H9 (cell line): ENCODE measurements at regions not wholly inside any gene's neighbourhood (a gene's known extent, or its start where the extent isn't known, plus 50 kb on each side); places are given as distances from the start of the nearest gene placed in this dataset.

Source experiments
- DNase-seq: peaks from one replicate; pipeline ENCODE4 v3.0.0-alpha.2; 2017
- H2AFZ ChIP-seq: one replicate; pipeline ENCODE4 v1.6.1; 2013; ENCODE audit warnings: mild to moderate bottlenecking, low read length, control low read depth, moderate library complexity
- H2AK5ac ChIP-seq: 2 replicates; pipeline ENCODE4 v1.6.1; 2013; ENCODE audit warnings: low read length, control low read depth, mixed read lengths; ENCODE audit not compliant: insufficient read length
- H2BK120ac ChIP-seq: one replicate; pipeline ENCODE4 v1.6.1; 2013; ENCODE audit warnings: low read depth, mild to moderate bottlenecking, low read length, control low read depth, inconsistent platforms; ENCODE audit not compliant: poor library complexity, severe bottlenecking
- H2BK12ac ChIP-seq: 2 replicates; pipeline ENCODE4 v1.6.1; 2013; ENCODE audit warnings: low read length, control low read depth, mixed read lengths, low read depth; ENCODE audit not compliant: insufficient read length
- H2BK15ac ChIP-seq: 2 replicates; pipeline ENCODE4 v1.6.1; 2013; ENCODE audit warnings: low read depth, low read length, control low read depth
- H2BK20ac ChIP-seq: one replicate; pipeline ENCODE4 v1.6.1; 2013; ENCODE audit warnings: low read depth, mild to moderate bottlenecking, low read length, control low read depth, inconsistent platforms; ENCODE audit not compliant: poor library complexity, severe bottlenecking
- H2BK5ac ChIP-seq: 2 replicates; pipeline ENCODE4 v1.6.1; 2013; ENCODE audit warnings: low read length, control low read depth, mixed read lengths; ENCODE audit not compliant: insufficient read length
- H3K14ac ChIP-seq: 2 replicates; pipeline ENCODE4 v1.6.1; 2013; ENCODE audit warnings: low read length, control low read depth; ENCODE audit not compliant: insufficient read depth
- H3K18ac ChIP-seq: 2 replicates; pipeline ENCODE4 v1.6.1; 2013; ENCODE audit warnings: low read depth, mild to moderate bottlenecking, mixed read lengths, low read length, control low read depth; ENCODE audit not compliant: insufficient read length
- H3K23ac ChIP-seq: 2 replicates; pipeline ENCODE4 v1.6.1; 2013; ENCODE audit warnings: low read length, control low read depth, mixed read lengths, low read depth; ENCODE audit not compliant: insufficient read length
- H3K23me2 ChIP-seq: 2 replicates; pipeline ENCODE4 v1.6.1; 2013; ENCODE audit warnings: low read depth, mild to moderate bottlenecking, mixed read lengths, low read length, control low read depth; ENCODE audit not compliant: insufficient read length, poor library complexity, severe bottlenecking
- H3K27ac ChIP-seq: 2 replicates; pipeline ENCODE4 v1.5.1; 2013; ENCODE audit warnings: low read length, control low read depth, mixed read lengths, low read depth; ENCODE audit not compliant: insufficient read length
- H3K27me3 ChIP-seq: 2 replicates; pipeline ENCODE4 v1.6.1; 2013; ENCODE audit warnings: low read length, control low read depth, inconsistent platforms; ENCODE audit not compliant: insufficient read depth
- H3K4ac ChIP-seq: 2 replicates; pipeline ENCODE4 v1.6.1; 2013; ENCODE audit warnings: low read depth, mild to moderate bottlenecking, control low read depth, inconsistent platforms, low read length, moderate library complexity
- H3K4me1 ChIP-seq: 2 replicates; pipeline ENCODE4 v1.6.1; 2013; ENCODE audit warnings: low read length, control low read depth, inconsistent platforms; ENCODE audit not compliant: insufficient read depth
- H3K4me2 ChIP-seq: 2 replicates; pipeline ENCODE4 v1.6.1; 2013; ENCODE audit warnings: low read length, control low read depth, mixed read lengths; ENCODE audit not compliant: insufficient read length, insufficient read depth
- H3K56ac ChIP-seq: 2 replicates; pipeline ENCODE4 v1.6.1; 2013; ENCODE audit warnings: low read depth, mild to moderate bottlenecking, mixed read lengths, low read length, control low read depth; ENCODE audit not compliant: insufficient read length
- H3K79me1 ChIP-seq: 2 replicates; pipeline ENCODE4 v1.6.1; 2013; ENCODE audit warnings: low read depth, mild to moderate bottlenecking, moderate library complexity, low read length, control low read depth, inconsistent platforms; ENCODE audit not compliant: insufficient read depth, poor library complexity, severe bottlenecking
- H3K79me2 ChIP-seq: 2 replicates; pipeline ENCODE4 v1.6.1; 2013; ENCODE audit warnings: low read length, control low read depth, inconsistent platforms; ENCODE audit not compliant: insufficient read depth
- H3K9ac ChIP-seq: 2 replicates; pipeline ENCODE4 v1.6.1; 2013; ENCODE audit warnings: low read length, control low read depth, mixed read lengths; ENCODE audit not compliant: insufficient read length; ENCODE audit errors: extremely low read depth
- H3K9me3 ChIP-seq: one replicate; pipeline ENCODE4 v1.6.1; 2013; ENCODE audit warnings: low read depth, low read length, inconsistent platforms; ENCODE audit not compliant: control insufficient read depth
- H3T11ph ChIP-seq: one replicate; pipeline ENCODE4 v1.6.1; 2013; ENCODE audit warnings: mild to moderate bottlenecking, low read length, control low read depth, inconsistent platforms
- H4K20me1 ChIP-seq: one replicate; pipeline ENCODE4 v1.6.1; 2013; ENCODE audit not compliant: control insufficient read depth, insufficient read length, insufficient read depth
- H4K5ac ChIP-seq: 2 replicates; pipeline ENCODE4 v1.6.1; 2013; ENCODE audit warnings: low read depth, mild to moderate bottlenecking, mixed read lengths, low read length, control low read depth; ENCODE audit not compliant: insufficient read length
- H4K8ac ChIP-seq: replicated peaks from 2 replicates; pipeline ENCODE4 v1.6.1; 2013; ENCODE audit warnings: low read length, control low read depth, mixed read lengths, low read depth; ENCODE audit not compliant: insufficient read length
- H4K91ac ChIP-seq: 2 replicates; pipeline ENCODE4 v1.6.1; 2013; ENCODE audit warnings: low read depth, mild to moderate bottlenecking, moderate library complexity, mixed read lengths, low read length, control low read depth; ENCODE audit not compliant: insufficient read length
- H3K27ac Mint-ChIP-seq, 3 experiments: 2 replicates in 2 of 3; 3 replicates in 1 of 3; pipeline ENCODE4 v1.8.0; 2020 to 2021; ENCODE audit warnings: mixed read lengths in 3 of 3, mild to moderate bottlenecking in 1 of 3, moderate library complexity in 1 of 3
- H3K27me3 Mint-ChIP-seq: 2 replicates; pipeline ENCODE4 v1.8.0; 2021; ENCODE audit warnings: low read depth, mild to moderate bottlenecking, moderate library complexity, mixed read lengths
- H3K36me3 Mint-ChIP-seq, 3 experiments: 2 replicates in 2 of 3; 3 replicates in 1 of 3; pipeline ENCODE4 v1.8.0; 2020 to 2021; ENCODE audit warnings: low read depth in 3 of 3, mixed read lengths in 3 of 3; ENCODE audit not compliant: insufficient read depth in 1 of 3
- H3K4me1 Mint-ChIP-seq, 2 experiments: 2 replicates each; pipeline ENCODE4 v1.8.0; 2020; ENCODE audit warnings: mixed read lengths in 2 of 2
- H3K4me3 Mint-ChIP-seq, 2 experiments: 2 replicates in 1 of 2; 3 replicates in 1 of 2; pipeline ENCODE4 v1.8.0; 2020 to 2021; ENCODE audit warnings: mild to moderate bottlenecking in 2 of 2, mixed read lengths in 2 of 2, moderate library complexity in 1 of 2
- H3K9me3 Mint-ChIP-seq, 2 experiments: 2 replicates in 1 of 2; 3 replicates in 1 of 2; pipeline ENCODE4 v1.8.0; 2020; ENCODE audit warnings: mild to moderate bottlenecking in 2 of 2, mixed read lengths in 2 of 2, moderate library complexity in 1 of 2
- CTCF ChIP-seq: fragments of 200-600 bp; sonication (generic); conservative IDR thresholded peaks from 3 replicates; pipeline ENCODE4 v1.8.0; 2021; ENCODE audit warnings: antibody characterized with exemption, mild to moderate bottlenecking
- WGBS: extraction: QIAGEN DNeasy Blood & Tissue Kit; methylation state at CpG from one replicate; pipeline ENCODE4 v1.1.7; 2013; ENCODE audit warnings: missing lambda C conversion rate, low lambda C conversion rate, mixed read lengths; ENCODE audit not compliant: insufficient read length; ENCODE audit errors: extremely low coverage; 5-methylcytosine and 5-hydroxymethylcytosine counted together

DNA sequence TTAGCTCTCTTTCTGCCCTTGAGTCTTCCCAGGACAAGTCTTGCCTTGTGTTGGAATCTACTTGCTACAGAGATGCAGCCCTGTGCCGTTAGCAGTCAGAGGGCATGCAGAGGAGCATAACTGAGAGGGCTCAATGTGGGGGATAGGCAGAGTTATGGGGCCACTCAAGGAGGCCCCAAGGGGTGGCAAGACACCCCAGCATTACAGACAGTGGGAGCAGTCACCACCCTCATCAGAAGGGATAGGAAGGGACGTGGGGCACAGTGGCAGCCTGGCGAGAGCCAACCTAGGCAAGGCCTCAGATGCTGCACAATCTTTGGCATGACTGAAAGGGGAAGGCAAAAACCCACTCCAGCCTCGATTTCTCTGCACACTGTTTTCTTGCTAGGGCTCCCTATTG, 169.1 kb downstream of the TMEM18 start:
- H3K27me3 ChIP-seq = no peaks in the 10 kb centered on the region
- no peaks in the 10 kb centered on the region for H3K36me3 Mint-ChIP-seq
- no peak overlapping the region for H3K27ac Mint-ChIP-seq
- no peak overlapping the region for H2BK12ac ChIP-seq
- no peak overlapping the region for H3K18ac ChIP-seq
- no peak overlapping the region for H3T11ph ChIP-seq
- no peak overlapping the region for H4K8ac ChIP-seq
- H3K27me3 Mint-ChIP-seq = peaks cover 81% of the 10 kb centered on the region
- peaks cover 2% of the 10 kb centered on the region; the same call in 1 of the 2 replicates for H3K4me1 ChIP-seq
- peaks cover 4% of the 10 kb centered on the region for H3K9me3 ChIP-seq
- H3K23ac ChIP-seq = no peak overlapping the region
- TF ChIP-seq CTCF = no peak
- H3K79me1 ChIP-seq = no peaks in the 10 kb centered on the region
- H3K27ac ChIP-seq = no peak overlapping the region
- no peak overlapping the region for H4K5ac ChIP-seq
- no peak overlapping the region for H2BK5ac ChIP-seq
- H4K91ac ChIP-seq = no peak overlapping the region
- no peak overlapping the region for H2BK120ac ChIP-seq
- no peaks in the 10 kb centered on the region for H4K20me1 ChIP-seq
- H3K4ac ChIP-seq = no peak overlapping the region
- H3K9me3 Mint-ChIP-seq = peaks cover 2 to 5% of the 10 kb centered on the region in 2 experiments; a peak in 3 of 5 replicates
- no peak overlapping the region for H2BK20ac ChIP-seq
- H3K4me1 Mint-ChIP-seq = peaks cover 17 to 19% of the 10 kb centered on the region in 2 experiments
- H3K56ac ChIP-seq = no peak overlapping the region
- no peaks in the 10 kb centered on the region for H3K23me2 ChIP-seq
- no peak overlapping the region for H3K9ac ChIP-seq
- no peak overlapping the region for H2BK15ac ChIP-seq
- no CpG with 5 or more reads among the region's 4 CpGs for WGBS
- no peak overlapping the region for H3K14ac ChIP-seq
- H3K4me2 ChIP-seq = no peak overlapping the region
- no peaks in the 10 kb centered on the region for H3K79me2 ChIP-seq
- no peak overlapping the region for H2AK5ac ChIP-seq
- DNase-seq = no peak
- H3K4me3 Mint-ChIP-seq = no peak overlapping the region
- no peak overlapping the region for H2AFZ ChIP-seq
